Activated CD8-positive, alpha-beta memory T cell treated with anti-CD3 and anti-CD28 coated beads, Interleukin-2, amount 50 U/mL, for 24 hours (primary cell): ENCODE measurements at regions not wholly inside any gene's neighbourhood (a gene's known extent, or its start where the extent isn't known, plus 50 kb on each side); places are given as distances from the start of the nearest gene placed in this dataset.
"Not testable (repeated sequence)": the region's sequence is repeated elsewhere in the genome, so short reads cannot be mapped to it uniquely, and the experiment has no call there.

Source experiments
- DNase-seq: peaks from one replicate; pipeline ENCODE4 v3.0.0-alpha.2; 2020; ENCODE audit errors: extremely low read depth

- DNase-seq = no peak
Measured at GRCh38 chr9:105975886-105976645, 281.7 kb downstream of the TMEM38B start.

GRCh38 chr9:105978336-105978735 lies 284.0 kb downstream of the TMEM38B start:
- DNase-seq = no peak

GRCh38 chr9:105978826-105979225 lies 284.5 kb downstream of the TMEM38B start:
- no peak for DNase-seq

- DNase-seq = no peak
Measured at GRCh38 chr9:105979290-105979689, 284.9 kb downstream of the TMEM38B start.

GRCh38 chr9:105984714-105985113 lies 290.4 kb downstream of the TMEM38B start:
- no peak for DNase-seq

- no peak for DNase-seq
Measured at GRCh38 chr9:105993116-105993854, 298.9 kb downstream of the TMEM38B start.

- no peak for DNase-seq
Measured at GRCh38 chr9:105993921-105994715, 299.8 kb downstream of the TMEM38B start.

- DNase-seq = no peak
Measured at GRCh38 chr9:105994970-105995369, 300.6 kb downstream of the TMEM38B start.

GRCh38 chr9:106017198-106017740 lies 322.9 kb downstream of the TMEM38B start:
- DNase-seq = no peak

- no peak for DNase-seq
Measured at GRCh38 chr9:106019039-106019680, 324.8 kb downstream of the TMEM38B start.

- no peak for DNase-seq
Measured at GRCh38 chr9:106019702-106020101, 325.4 kb downstream of the TMEM38B start.

GRCh38 chr9:106020186-106020585 lies 325.8 kb downstream of the TMEM38B start:
- DNase-seq = no peak

GRCh38 chr9:106023455-106023854 lies 329.1 kb downstream of the TMEM38B start:
- no peak for DNase-seq

GRCh38 chr9:106025453-106025852 lies 331.1 kb downstream of the TMEM38B start:
- no peak for DNase-seq

- DNase-seq = not testable (repeated sequence)
Measured at GRCh38 chr9:106030146-106030545, 335.8 kb downstream of the TMEM38B start.

- DNase-seq = no peak
Measured at GRCh38 chr9:106032978-106033377, 338.6 kb downstream of the TMEM38B start.

GRCh38 chr9:106035806-106036205 lies 341.5 kb downstream of the TMEM38B start:
- no peak for DNase-seq

GRCh38 chr9:106038266-106039001 lies 344.1 kb downstream of the TMEM38B start:
- DNase-seq = no peak

- DNase-seq = no peak
Measured at GRCh38 chr9:106039151-106039935, 345.0 kb downstream of the TMEM38B start.

- not testable (repeated sequence) for DNase-seq
Measured at GRCh38 chr9:106041920-106042319, 347.6 kb downstream of the TMEM38B start.
